ENCODE measurements at regions not wholly inside any gene's neighbourhood (a gene's known extent, or its start where the extent isn't known, plus 50 kb on each side); places are given as distances from the start of the nearest gene placed in this dataset.
"Not testable (repeated sequence)": the region's sequence is repeated elsewhere in the genome, so short reads cannot be mapped to it uniquely, and the experiment has no call there.

GRCh38 chr3:145471976-145472375, 689.0 kb downstream of the PLOD2 start:
- Histone ChIP-seq H3K4me1 (ENCODE audit: control insufficient read depth, extremely low read depth, insufficient read depth, low read length) (no peaks in the 10 kb centered on the region), H4K20me1 (ENCODE audit: control insufficient read depth, extremely low read depth, insufficient read depth, low read length) (no peaks in the 10 kb centered on the region), H3K4me2 (ENCODE audit: extremely low read depth, insufficient read depth, low read length) (no peak overlapping the region), H3K36me3 (ENCODE audit: control insufficient read depth, insufficient read depth, low read length) (no peaks in the 10 kb centered on the region), H3K27ac (ENCODE audit: insufficient read depth, low read length) (no peak overlapping the region), H3K9me3 (ENCODE audit: control insufficient read depth, insufficient read depth, low read depth, low read length) (no peaks in the 10 kb centered on the region), H3K27me3 (ENCODE audit: control insufficient read depth, insufficient read depth, low read length) (no peaks in the 10 kb centered on the region), H3K4me3 (replicated peaks in 1 of 4; ENCODE audit: control extremely low read depth in 1 of 4, insufficient read depth in 1 of 4, low read depth in 3 of 4, low read length in 4 of 4) (no peak overlapping the region), H3K79me2 (ENCODE audit: control insufficient read depth, insufficient read depth, low read length) (no peaks in the 10 kb centered on the region), H3K9ac (ENCODE audit: insufficient read depth, low read length) (no peak overlapping the region), H2AFZ (ENCODE audit: low read length) (no peak overlapping the region)
- DNase-seq (ENCODE audit: low read depth in 2 of 2): no peak
- TF ChIP-seq CTCF (conservative IDR thresholded peaks at IDR 0.05 in 1 of 2, IDR thresholded peaks at IDR 0.05 in 1 of 2; ENCODE audit: low read depth in 1 of 2, low read length in 2 of 2) (no peak), EZH2 (IDR thresholded peaks at IDR 0.05; ENCODE audit: low read length, missing control alignments) (no peak)

GRCh38 chr3:145482735-145483134, 678.2 kb downstream of the PLOD2 start:
- not testable (repeated sequence) for H3K79me2 ChIP-seq (ENCODE audit: control insufficient read depth, insufficient read depth, low read length); H3K4me2 ChIP-seq (ENCODE audit: extremely low read depth, insufficient read depth, low read length); H3K4me3 ChIP-seq (replicated peaks in 1 of 4; ENCODE audit: control extremely low read depth in 1 of 4, insufficient read depth in 1 of 4, low read depth in 3 of 4, low read length in 4 of 4); H3K9me3 ChIP-seq (ENCODE audit: control insufficient read depth, insufficient read depth, low read depth, low read length); H3K4me1 ChIP-seq (ENCODE audit: control insufficient read depth, extremely low read depth, insufficient read depth, low read length); H3K9ac ChIP-seq (ENCODE audit: insufficient read depth, low read length); H3K27me3 ChIP-seq (ENCODE audit: control insufficient read depth, insufficient read depth, low read length); H2AFZ ChIP-seq (ENCODE audit: low read length); H3K36me3 ChIP-seq (ENCODE audit: control insufficient read depth, insufficient read depth, low read length); DNase-seq (ENCODE audit: low read depth in 2 of 2); H3K27ac ChIP-seq (ENCODE audit: insufficient read depth, low read length); H4K20me1 ChIP-seq (ENCODE audit: control insufficient read depth, extremely low read depth, insufficient read depth, low read length)

- Histone ChIP-seq H3K9ac (ENCODE audit: insufficient read depth, low read length) (no peak overlapping the region), H3K36me3 (ENCODE audit: control insufficient read depth, insufficient read depth, low read length) (no peaks in the 10 kb centered on the region), H3K4me3 (replicated peaks in 1 of 4; ENCODE audit: control extremely low read depth in 1 of 4, insufficient read depth in 1 of 4, low read depth in 3 of 4, low read length in 4 of 4) (no peak overlapping the region), H3K4me1 (ENCODE audit: control insufficient read depth, extremely low read depth, insufficient read depth, low read length) (no peaks in the 10 kb centered on the region), H3K79me2 (ENCODE audit: control insufficient read depth, insufficient read depth, low read length) (no peaks in the 10 kb centered on the region), H2AFZ (ENCODE audit: low read length) (no peak overlapping the region), H4K20me1 (ENCODE audit: control insufficient read depth, extremely low read depth, insufficient read depth, low read length) (no peaks in the 10 kb centered on the region), H3K9me3 (ENCODE audit: control insufficient read depth, insufficient read depth, low read depth, low read length) (no peaks in the 10 kb centered on the region), H3K4me2 (ENCODE audit: extremely low read depth, insufficient read depth, low read length) (no peak overlapping the region), H3K27ac (ENCODE audit: insufficient read depth, low read length) (no peak overlapping the region), H3K27me3 (ENCODE audit: control insufficient read depth, insufficient read depth, low read length) (no peaks in the 10 kb centered on the region)
- TF ChIP-seq CTCF (conservative IDR thresholded peaks at IDR 0.05 in 1 of 2, IDR thresholded peaks at IDR 0.05 in 1 of 2; ENCODE audit: low read depth in 1 of 2, low read length in 2 of 2) (no peak), EZH2 (IDR thresholded peaks at IDR 0.05; ENCODE audit: low read length, missing control alignments) (no peak)
- DNase-seq (ENCODE audit: low read depth in 2 of 2): no peak
These were observed 677.0 kb downstream of the PLOD2 start for GRCh38 chr3:145483992-145484391.

GRCh38 chr3:145489011-145489410, 672.0 kb downstream of the PLOD2 start:
- Histone ChIP-seq H3K9me3 (ENCODE audit: control insufficient read depth, insufficient read depth, low read depth, low read length) (no peaks in the 10 kb centered on the region), H3K27me3 (ENCODE audit: control insufficient read depth, insufficient read depth, low read length) (no peaks in the 10 kb centered on the region), H2AFZ (ENCODE audit: low read length) (no peak overlapping the region), H3K4me2 (ENCODE audit: extremely low read depth, insufficient read depth, low read length) (no peak overlapping the region), H3K9ac (ENCODE audit: insufficient read depth, low read length) (no peak overlapping the region), H3K36me3 (ENCODE audit: control insufficient read depth, insufficient read depth, low read length) (no peaks in the 10 kb centered on the region), H3K4me1 (ENCODE audit: control insufficient read depth, extremely low read depth, insufficient read depth, low read length) (no peaks in the 10 kb centered on the region), H3K27ac (ENCODE audit: insufficient read depth, low read length) (no peak overlapping the region), H3K79me2 (ENCODE audit: control insufficient read depth, insufficient read depth, low read length) (no peaks in the 10 kb centered on the region), H3K4me3 (replicated peaks in 1 of 4; ENCODE audit: control extremely low read depth in 1 of 4, insufficient read depth in 1 of 4, low read depth in 3 of 4, low read length in 4 of 4) (no peak overlapping the region), H4K20me1 (ENCODE audit: control insufficient read depth, extremely low read depth, insufficient read depth, low read length) (no peaks in the 10 kb centered on the region)
- TF ChIP-seq EZH2 (IDR thresholded peaks at IDR 0.05; ENCODE audit: low read length, missing control alignments) (no peak), CTCF (conservative IDR thresholded peaks at IDR 0.05 in 1 of 2, IDR thresholded peaks at IDR 0.05 in 1 of 2; ENCODE audit: low read depth in 1 of 2, low read length in 2 of 2) (no peak)
- DNase-seq (ENCODE audit: low read depth in 2 of 2): no peak
